ENCODE measurements at regions not wholly inside any gene's neighbourhood (a gene's known extent, or its start where the extent isn't known, plus 50 kb on each side); places are given as distances from the start of the nearest gene placed in this dataset.

- TF ChIP-seq CTCF (conservative IDR thresholded peaks at IDR 0.05) (no peak), ZFX (IDR thresholded peaks at IDR 0.05) (no peak)
- H3K27ac ChIP-seq = no peak overlapping the region
These were observed 61.3 kb upstream of the TAB3 start for GRCh38 chrX:30950391-30950790.

GRCh38 chrX:30949554-30949953, 60.5 kb upstream of the TAB3 start:
- TF ChIP-seq ZFX (IDR thresholded peaks at IDR 0.05) = no peak
- no peak for TF ChIP-seq CTCF (conservative IDR thresholded peaks at IDR 0.05)
- H3K27ac ChIP-seq = no peak overlapping the region

GRCh38 chrX:30948626-30949025, 59.6 kb upstream of the TAB3 start:
- no peak overlapping the region for H3K27ac ChIP-seq
- no peak for TF ChIP-seq CTCF (conservative IDR thresholded peaks at IDR 0.05)
- TF ChIP-seq ZFX (IDR thresholded peaks at IDR 0.05) = no peak

- TF ChIP-seq CTCF (conservative IDR thresholded peaks at IDR 0.05) = no peak
- no peak overlapping the region for H3K27ac ChIP-seq
These were observed 59.0 kb upstream of the TAB3 start for GRCh38 chrX:30948051-30948450.

GRCh38 chrX:30943984-30944383, 54.9 kb upstream of the TAB3 start:
- TF ChIP-seq ZFX (IDR thresholded peaks at IDR 0.05) (no peak), CTCF (conservative IDR thresholded peaks at IDR 0.05) (no peak)
- H3K27ac ChIP-seq = no peak overlapping the region

GRCh38 chrX:30941898-30942297, 52.8 kb upstream of the TAB3 start:
- TF ChIP-seq ZFX (IDR thresholded peaks at IDR 0.05) = no peak
- TF ChIP-seq CTCF (conservative IDR thresholded peaks at IDR 0.05) = no peak
- no peak overlapping the region for H3K27ac ChIP-seq

GRCh38 chrX:30939928-30940327, 50.9 kb upstream of the TAB3 start:
- H3K27ac ChIP-seq = no peak overlapping the region
- TF ChIP-seq CTCF (conservative IDR thresholded peaks at IDR 0.05) = no peak
- TF ChIP-seq ZFX (IDR thresholded peaks at IDR 0.05) = no peak
